RWPE2 (cell line): ENCODE measurements at regions not wholly inside any gene's neighbourhood (a gene's known extent, or its start where the extent isn't known, plus 50 kb on each side); places are given as distances from the start of the nearest gene placed in this dataset.

ENCODE experiments used
- ATAC-seq: fragments of 200-7000 bp; cut with Tn5 transposase; 3 replicates; pipeline ENCODE4 v1.9.1; 2021; ENCODE audit warnings: low read depth
- DNase-seq: peaks from one replicate; pipeline ENCODE4 v3.0.0-alpha.2; 2020; ENCODE audit warnings: low spot score
- H3K27ac ChIP-seq: fragments of 450-650 bp; 2 replicates; pipeline ENCODE4 v1.5.1; 2017; ENCODE audit warnings: mild to moderate bottlenecking; ENCODE audit not compliant: poor library complexity, severe bottlenecking
- H3K27me3 ChIP-seq: fragments of 250-450 bp; sonication (Bioruptor Pico); 2 replicates; pipeline ENCODE4 v1.5.1; 2021; ENCODE audit warnings: mild to moderate bottlenecking, moderate library complexity; ENCODE audit not compliant: insufficient read depth, poor library complexity, severe bottlenecking
- H3K36me3 ChIP-seq: fragments of 250-450 bp; sonication (Bioruptor Pico); 2 replicates; pipeline ENCODE4 v1.5.1; 2020; ENCODE audit warnings: low read depth, mild to moderate bottlenecking, moderate library complexity
- H3K4me1 ChIP-seq: fragments of 250-450 bp; sonication (Bioruptor Pico); 2 replicates; pipeline ENCODE4 v1.5.1; 2021; ENCODE audit warnings: mild to moderate bottlenecking, moderate library complexity; ENCODE audit not compliant: insufficient read depth, poor library complexity, severe bottlenecking
- H3K4me3 ChIP-seq: fragments of 250-450 bp; sonication (Bioruptor Pico); 2 replicates; pipeline ENCODE4 v1.5.1; 2021; ENCODE audit warnings: mild to moderate bottlenecking, moderate library complexity; ENCODE audit not compliant: severe bottlenecking
- H3K9me3 ChIP-seq: fragments of 250-450 bp; sonication (Bioruptor Pico); 2 replicates; pipeline ENCODE4 v1.5.1; 2021; ENCODE audit warnings: mild to moderate bottlenecking, moderate library complexity; ENCODE audit not compliant: severe bottlenecking
- CTCF ChIP-seq: fragments of 450-650 bp; IDR thresholded peaks from one replicate; pipeline ENCODE4 v1.5.1; 2017; ENCODE audit warnings: mild to moderate bottlenecking, moderate library complexity; ENCODE audit not compliant: poor library complexity, severe bottlenecking

- ATAC-seq (no peak), DNase-seq (no peak)
- Histone ChIP-seq H3K4me1 (no peaks in the 10 kb centered on the region), H3K27me3 (no peaks in the 10 kb centered on the region), H3K4me3 (no peak overlapping the region), H3K27ac (no peak overlapping the region), H3K36me3 (no peaks in the 10 kb centered on the region), H3K9me3 (no peaks in the 10 kb centered on the region)
- TF ChIP-seq CTCF: no peak
Observed at GRCh38 chr6:164276211-164276610, 861.7 kb downstream of the QKI start.

- no peak for DNase-seq
- Histone ChIP-seq H3K4me3 (no peak overlapping the region), H3K9me3 (no peaks in the 10 kb centered on the region), H3K27ac (no peak overlapping the region), H3K36me3 (no peaks in the 10 kb centered on the region), H3K27me3 (no peaks in the 10 kb centered on the region), H3K4me1 (no peaks in the 10 kb centered on the region)
- no peak for ATAC-seq
- no peak for TF ChIP-seq CTCF
Observed at GRCh38 chr6:164275773-164276172, 861.3 kb downstream of the QKI start.

- H3K4me1 ChIP-seq: no peaks in the 10 kb centered on the region
- ATAC-seq (no peak), DNase-seq (no peak)
- TF ChIP-seq CTCF: no peak
- H3K27ac ChIP-seq: no peak overlapping the region
- H3K9me3 ChIP-seq: no peaks in the 10 kb centered on the region
- H3K4me3 ChIP-seq: no peak overlapping the region
- H3K36me3 ChIP-seq: no peaks in the 10 kb centered on the region
- H3K27me3 ChIP-seq: no peaks in the 10 kb centered on the region
Observed at GRCh38 chr6:164274493-164274892, 860.0 kb downstream of the QKI start.

- no peak for ATAC-seq
Observed at GRCh38 chr6:164273491-164273890, 859.0 kb downstream of the QKI start.

GRCh38 chr6:164266851-164267250 lies 852.3 kb downstream of the QKI start:
- H3K4me3 ChIP-seq: no peak overlapping the region
- TF ChIP-seq CTCF: no peak
- no peaks in the 10 kb centered on the region for H3K36me3 ChIP-seq
- H3K9me3 ChIP-seq: no peaks in the 10 kb centered on the region
- ATAC-seq: no peak
- no peak for DNase-seq
- H3K4me1 ChIP-seq: no peaks in the 10 kb centered on the region
- H3K27me3 ChIP-seq: peaks cover 5% of the 10 kb centered on the region
- H3K27ac ChIP-seq: no peak overlapping the region

More at GRCh38 chr6:164273491-164273890, 859.0 kb downstream of the QKI start:
- Histone ChIP-seq H3K4me3 (no peak overlapping the region), H3K9me3 (no peaks in the 10 kb centered on the region), H3K27me3 (no peaks in the 10 kb centered on the region), H3K4me1 (no peaks in the 10 kb centered on the region), H3K36me3 (no peaks in the 10 kb centered on the region), H3K27ac (no peak overlapping the region)
- no peak for TF ChIP-seq CTCF
- DNase-seq: no peak
